Neural cell (in vitro differentiated cells): ENCODE measurements at regions not wholly inside any gene's neighbourhood (a gene's known extent, or its start where the extent isn't known, plus 50 kb on each side); places are given as distances from the start of the nearest gene placed in this dataset.

Experiments used
- EZH2 ChIP-seq: fragments of 200-600, 300-800 bp; shearing (Covaris generic), sonication (generic); IDR thresholded peaks from 2 replicates; pipeline ENCODE4 v1.6.1; 2014; ENCODE audit warnings: antibody characterized with exemption, low read length, borderline replicate concordance, mild to moderate bottlenecking; ENCODE audit not compliant: insufficient read depth, poor library complexity, severe bottlenecking
- POLR2AphosphoS5 ChIP-seq: IDR thresholded peaks from 2 replicates; pipeline ENCODE4 v1.6.1; 2012
- RAD21 ChIP-seq: fragments of 450-650 bp; conservative IDR thresholded peaks from 2 replicates; pipeline ENCODE4 v1.6.1; 2014; ENCODE audit warnings: antibody characterized with exemption, mild to moderate bottlenecking, moderate library complexity
- REST ChIP-seq: IDR thresholded peaks from 2 replicates; pipeline ENCODE4 v1.6.1; 2012; ENCODE audit warnings: borderline replicate concordance
- TAF1 ChIP-seq: IDR thresholded peaks from 2 replicates; pipeline ENCODE4 v1.6.1; 2012; ENCODE audit warnings: low read depth
- TF ChIP-seq, protein P1 (sequence below): fragments of 450-650 bp; IDR thresholded peaks from 2 replicates; pipeline ENCODE4 v1.5.1; 2014; ENCODE audit warnings: antibody characterized with exemption, mild to moderate bottlenecking, moderate library complexity; ENCODE audit not compliant: poor library complexity, severe bottlenecking

DNA sequence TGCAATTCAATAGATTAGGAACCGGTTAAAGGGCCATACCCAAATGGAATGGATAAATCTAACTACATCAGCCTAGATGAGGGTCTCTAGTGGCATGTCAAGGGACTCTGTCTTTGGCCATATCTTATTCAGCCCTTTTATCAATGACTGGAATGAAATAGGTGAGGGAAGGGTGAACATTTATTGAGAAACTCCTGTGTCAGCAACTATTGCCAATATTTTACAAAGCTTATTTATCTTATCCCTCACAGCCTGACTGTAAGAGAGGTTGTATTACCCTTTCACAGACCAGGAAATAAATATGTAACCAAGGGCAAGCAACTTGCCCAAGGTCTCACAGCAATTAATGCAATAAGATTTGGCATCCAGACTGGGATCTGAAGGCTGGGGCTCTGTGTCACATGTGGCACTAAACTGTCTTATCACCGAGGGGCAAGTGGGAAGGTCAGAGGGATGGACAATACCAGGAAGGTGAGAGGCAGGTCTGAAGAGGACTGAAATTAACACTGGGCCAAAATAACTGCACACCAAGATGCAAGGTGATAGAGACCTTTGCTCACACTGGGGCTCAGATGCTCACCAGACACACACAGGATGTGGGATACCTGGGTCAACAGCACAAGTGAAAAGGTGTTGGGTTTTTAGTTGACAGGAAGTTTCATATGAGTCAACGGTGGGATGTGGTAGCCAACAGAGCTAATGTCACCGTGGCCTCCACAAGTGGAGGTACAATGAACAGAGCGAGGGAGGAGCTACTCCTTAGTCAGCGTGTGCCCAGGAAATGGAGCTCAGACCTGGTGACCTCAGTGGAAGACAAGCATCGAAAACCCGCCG, 261.3 kb downstream of the RPLP1 start:
- TF ChIP-seq REST (no peak), POLR2AphosphoS5 (no peak), EZH2 (no peak), RAD21 (no peak), TAF1 (no peak)
- TF ChIP-seq, protein P1, sequence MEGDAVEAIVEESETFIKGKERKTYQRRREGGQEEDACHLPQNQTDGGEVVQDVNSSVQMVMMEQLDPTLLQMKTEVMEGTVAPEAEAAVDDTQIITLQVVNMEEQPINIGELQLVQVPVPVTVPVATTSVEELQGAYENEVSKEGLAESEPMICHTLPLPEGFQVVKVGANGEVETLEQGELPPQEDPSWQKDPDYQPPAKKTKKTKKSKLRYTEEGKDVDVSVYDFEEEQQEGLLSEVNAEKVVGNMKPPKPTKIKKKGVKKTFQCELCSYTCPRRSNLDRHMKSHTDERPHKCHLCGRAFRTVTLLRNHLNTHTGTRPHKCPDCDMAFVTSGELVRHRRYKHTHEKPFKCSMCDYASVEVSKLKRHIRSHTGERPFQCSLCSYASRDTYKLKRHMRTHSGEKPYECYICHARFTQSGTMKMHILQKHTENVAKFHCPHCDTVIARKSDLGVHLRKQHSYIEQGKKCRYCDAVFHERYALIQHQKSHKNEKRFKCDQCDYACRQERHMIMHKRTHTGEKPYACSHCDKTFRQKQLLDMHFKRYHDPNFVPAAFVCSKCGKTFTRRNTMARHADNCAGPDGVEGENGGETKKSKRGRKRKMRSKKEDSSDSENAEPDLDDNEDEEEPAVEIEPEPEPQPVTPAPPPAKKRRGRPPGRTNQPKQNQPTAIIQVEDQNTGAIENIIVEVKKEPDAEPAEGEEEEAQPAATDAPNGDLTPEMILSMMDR: no peak
